Stomach (tissue), 4 donors: ENCODE measurements at regions not wholly inside any gene's neighbourhood (a gene's known extent, or its start where the extent isn't known, plus 50 kb on each side); places are given as distances from the start of the nearest gene placed in this dataset.

Experiments
- EP300 ChIP-seq: sonication (generic); formaldehyde crosslinking; IDR thresholded peaks from one replicate; pipeline ENCODE4 v1.6.1; 2017; ENCODE audit warnings: antibody characterized with exemption
- POLR2A ChIP-seq, 4 donors: fragments of 450-650 bp; IDR thresholded peaks; one replicate each; pipeline ENCODE4 v1.6.1; 2016; ENCODE audit warnings: antibody characterized with exemption in 4 of 4, control low read depth in 2 of 4, mild to moderate bottlenecking in 1 of 4, moderate library complexity in 1 of 4
- TF ChIP-seq, protein P1 (sequence below), 7 experiments: fragments of 450-650 bp in 4 of 7; fragments of 200-600 bp in 3 of 7; sonication (generic) in 3 of 7; IDR thresholded peaks; one replicate each; pipeline ENCODE4 v1.5.1; 2016 to 2019; ENCODE audit warnings: antibody characterized with exemption in 7 of 7, control low read depth in 2 of 7, mild to moderate bottlenecking in 1 of 7

- no peak for TF ChIP-seq POLR2A (IDR thresholded peaks at IDR 0.05)
- TF ChIP-seq, protein P1, sequence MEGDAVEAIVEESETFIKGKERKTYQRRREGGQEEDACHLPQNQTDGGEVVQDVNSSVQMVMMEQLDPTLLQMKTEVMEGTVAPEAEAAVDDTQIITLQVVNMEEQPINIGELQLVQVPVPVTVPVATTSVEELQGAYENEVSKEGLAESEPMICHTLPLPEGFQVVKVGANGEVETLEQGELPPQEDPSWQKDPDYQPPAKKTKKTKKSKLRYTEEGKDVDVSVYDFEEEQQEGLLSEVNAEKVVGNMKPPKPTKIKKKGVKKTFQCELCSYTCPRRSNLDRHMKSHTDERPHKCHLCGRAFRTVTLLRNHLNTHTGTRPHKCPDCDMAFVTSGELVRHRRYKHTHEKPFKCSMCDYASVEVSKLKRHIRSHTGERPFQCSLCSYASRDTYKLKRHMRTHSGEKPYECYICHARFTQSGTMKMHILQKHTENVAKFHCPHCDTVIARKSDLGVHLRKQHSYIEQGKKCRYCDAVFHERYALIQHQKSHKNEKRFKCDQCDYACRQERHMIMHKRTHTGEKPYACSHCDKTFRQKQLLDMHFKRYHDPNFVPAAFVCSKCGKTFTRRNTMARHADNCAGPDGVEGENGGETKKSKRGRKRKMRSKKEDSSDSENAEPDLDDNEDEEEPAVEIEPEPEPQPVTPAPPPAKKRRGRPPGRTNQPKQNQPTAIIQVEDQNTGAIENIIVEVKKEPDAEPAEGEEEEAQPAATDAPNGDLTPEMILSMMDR (IDR thresholded peaks at IDR 0.05) = no peak
- no peak for TF ChIP-seq EP300
These were observed 158.3 kb upstream of the CACNA1E start for GRCh38 chr1:181324797-181325616.
